HFFc6 (cell line): ENCODE measurements at regions not wholly inside any gene's neighbourhood (a gene's known extent, or its start where the extent isn't known, plus 50 kb on each side); places are given as distances from the start of the nearest gene placed in this dataset.
"Not testable (repeated sequence)": the region's sequence is repeated elsewhere in the genome, so short reads cannot be mapped to it uniquely, and the experiment has no call there.

Source experiments
- DNase-seq: peaks from one replicate; pipeline ENCODE4 v3.0.0-alpha.2; 2018
- H3K27ac Mint-ChIP-seq: 2 replicates; pipeline ENCODE4 v1.8.0; 2020; ENCODE audit warnings: mild to moderate bottlenecking, mixed read lengths
- H3K27me3 Mint-ChIP-seq: 2 replicates; pipeline ENCODE4 v1.8.0; 2021; ENCODE audit warnings: mild to moderate bottlenecking, moderate library complexity, mixed read lengths; ENCODE audit not compliant: insufficient read depth
- H3K36me3 Mint-ChIP-seq: 2 replicates; pipeline ENCODE4 v1.8.0; 2021; ENCODE audit warnings: low read depth, mixed read lengths
- H3K4me1 Mint-ChIP-seq: 2 replicates; pipeline ENCODE4 v1.8.0; 2020; ENCODE audit warnings: low read depth, mixed read lengths
- H3K4me3 Mint-ChIP-seq: 2 replicates; pipeline ENCODE4 v1.8.0; 2020; ENCODE audit warnings: mild to moderate bottlenecking, moderate library complexity, mixed read lengths
- H3K9me3 Mint-ChIP-seq: 2 replicates; pipeline ENCODE4 v1.8.0; 2020; ENCODE audit warnings: mild to moderate bottlenecking, mixed read lengths
- CTCF ChIP-seq: fragments of 200-600 bp; sonication (generic); IDR thresholded peaks from 2 replicates; pipeline ENCODE4 v1.5.0; 2021; ENCODE audit warnings: antibody characterized with exemption, mild to moderate bottlenecking

- Mint-ChIP-seq H3K27ac (no peak overlapping the region), H3K9me3 (peaks cover 37% of the 10 kb centered on the region), H3K4me3 (no peak overlapping the region), H3K27me3 (no peaks in the 10 kb centered on the region), H3K4me1 (no peaks in the 10 kb centered on the region), H3K36me3 (no peaks in the 10 kb centered on the region; the same call in 1 of the 2 replicates)
- no peak for TF ChIP-seq CTCF
- no peak for DNase-seq
These were observed 85.3 kb upstream of the DLX6 start for GRCh38 chr7:96920064-96920463.

GRCh38 chr7:96920713-96921112 is 84.6 kb upstream of the DLX6 start:
- DNase-seq = no peak
- no peak for TF ChIP-seq CTCF
- Mint-ChIP-seq H3K27ac (no peak overlapping the region), H3K36me3 (no peaks in the 10 kb centered on the region; the same call in 1 of the 2 replicates), H3K9me3 (peaks cover 37% of the 10 kb centered on the region), H3K4me1 (no peaks in the 10 kb centered on the region), H3K27me3 (no peaks in the 10 kb centered on the region), H3K4me3 (no peak overlapping the region)

GRCh38 chr7:96921231-96921630 is 84.1 kb upstream of the DLX6 start:
- no peak overlapping the region for H3K4me3 Mint-ChIP-seq
- no peak for TF ChIP-seq CTCF

GRCh38 chr7:96921771-96922170 is 83.6 kb upstream of the DLX6 start:
- no peaks in the 10 kb centered on the region for H3K4me1 Mint-ChIP-seq
- H3K27ac Mint-ChIP-seq = no peak overlapping the region
- peaks cover 37% of the 10 kb centered on the region for H3K9me3 Mint-ChIP-seq
- H3K27me3 Mint-ChIP-seq = no peaks in the 10 kb centered on the region
- DNase-seq = no peak
- no peak overlapping the region for H3K4me3 Mint-ChIP-seq
- no peaks in the 10 kb centered on the region; the same call in 1 of the 2 replicates for H3K36me3 Mint-ChIP-seq
- no peak for TF ChIP-seq CTCF

More at GRCh38 chr7:96921231-96921630, 84.1 kb upstream of the DLX6 start:
- no peaks in the 10 kb centered on the region for H3K4me1 Mint-ChIP-seq
- H3K9me3 Mint-ChIP-seq = peaks cover 37% of the 10 kb centered on the region
- H3K36me3 Mint-ChIP-seq = no peaks in the 10 kb centered on the region; the same call in 1 of the 2 replicates
- no peaks in the 10 kb centered on the region for H3K27me3 Mint-ChIP-seq
- no peak for DNase-seq
- no peak overlapping the region for H3K27ac Mint-ChIP-seq

- H3K27me3 Mint-ChIP-seq, H3K27ac Mint-ChIP-seq, DNase-seq: not testable (repeated sequence)
These were observed 82.0 kb upstream of the DLX6 start for GRCh38 chr7:96923345-96923744.

GRCh38 chr7:96927131-96927530 is 78.2 kb upstream of the DLX6 start:
- TF ChIP-seq CTCF = no peak
- no peaks in the 10 kb centered on the region for H3K27me3 Mint-ChIP-seq
- H3K4me3 Mint-ChIP-seq = no peak overlapping the region

More at GRCh38 chr7:96923345-96923744, 82.0 kb upstream of the DLX6 start:
- not testable (repeated sequence) for H3K36me3 Mint-ChIP-seq, H3K4me1 Mint-ChIP-seq, H3K4me3 Mint-ChIP-seq
- peaks cover 34% of the 10 kb centered on the region for H3K9me3 Mint-ChIP-seq

More at GRCh38 chr7:96927131-96927530, 78.2 kb upstream of the DLX6 start:
- Mint-ChIP-seq H3K9me3 (peaks cover 13% of the 10 kb centered on the region), H3K4me1 (no peaks in the 10 kb centered on the region), H3K36me3 (no peaks in the 10 kb centered on the region; the same call in 1 of the 2 replicates), H3K27ac (no peak overlapping the region)
- no peak for DNase-seq
